ENCODE measurements at regions not wholly inside any gene's neighbourhood (a gene's known extent, or its start where the extent isn't known, plus 50 kb on each side); places are given as distances from the start of the nearest gene placed in this dataset.

DNA sequence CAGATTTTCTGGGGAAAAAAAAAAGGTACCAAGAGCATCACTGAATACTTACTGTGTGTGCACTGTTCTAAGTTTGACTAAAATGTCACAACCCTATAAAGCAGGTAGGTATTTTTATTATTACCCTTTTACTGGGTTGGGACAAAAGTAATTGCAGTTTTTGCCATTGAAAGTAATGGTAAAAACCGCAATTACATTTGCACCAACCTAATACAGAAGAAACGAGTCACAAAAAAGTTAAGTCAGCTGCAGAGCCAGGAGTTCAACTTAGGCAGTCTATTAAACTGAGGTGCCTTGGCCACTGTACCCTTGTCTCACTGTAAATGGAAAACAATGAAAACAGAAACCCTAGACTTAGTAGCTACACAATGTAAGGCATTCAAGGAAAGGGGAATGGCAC lies 281.9 kb downstream of the SUCLA2 start:
- TF ChIP-seq, protein P1, sequence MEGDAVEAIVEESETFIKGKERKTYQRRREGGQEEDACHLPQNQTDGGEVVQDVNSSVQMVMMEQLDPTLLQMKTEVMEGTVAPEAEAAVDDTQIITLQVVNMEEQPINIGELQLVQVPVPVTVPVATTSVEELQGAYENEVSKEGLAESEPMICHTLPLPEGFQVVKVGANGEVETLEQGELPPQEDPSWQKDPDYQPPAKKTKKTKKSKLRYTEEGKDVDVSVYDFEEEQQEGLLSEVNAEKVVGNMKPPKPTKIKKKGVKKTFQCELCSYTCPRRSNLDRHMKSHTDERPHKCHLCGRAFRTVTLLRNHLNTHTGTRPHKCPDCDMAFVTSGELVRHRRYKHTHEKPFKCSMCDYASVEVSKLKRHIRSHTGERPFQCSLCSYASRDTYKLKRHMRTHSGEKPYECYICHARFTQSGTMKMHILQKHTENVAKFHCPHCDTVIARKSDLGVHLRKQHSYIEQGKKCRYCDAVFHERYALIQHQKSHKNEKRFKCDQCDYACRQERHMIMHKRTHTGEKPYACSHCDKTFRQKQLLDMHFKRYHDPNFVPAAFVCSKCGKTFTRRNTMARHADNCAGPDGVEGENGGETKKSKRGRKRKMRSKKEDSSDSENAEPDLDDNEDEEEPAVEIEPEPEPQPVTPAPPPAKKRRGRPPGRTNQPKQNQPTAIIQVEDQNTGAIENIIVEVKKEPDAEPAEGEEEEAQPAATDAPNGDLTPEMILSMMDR (IDR thresholded peaks at IDR 0.05; ENCODE audit: insufficient read depth, low read length, poor library complexity, severe bottlenecking), result no peak
- no peak for TF ChIP-seq EZH2phosphoT487 (conservative IDR thresholded peaks at IDR 0.05; ENCODE audit: low read length)
